ENCODE measurements at regions not wholly inside any gene's neighbourhood (a gene's known extent, or its start where the extent isn't known, plus 50 kb on each side); places are given as distances from the start of the nearest gene placed in this dataset.

- FAIRE-seq (no peak), DNase-seq (ENCODE audit: insufficient read length, low spot score) (no peak)
- no peak for TF ChIP-seq POLR2A (IDR thresholded peaks at IDR 0.05; ENCODE audit: low read depth, low read length)
These were observed 127.6 kb upstream of the C11orf58 start for GRCh38 chr11:16610738-16611388.

DNA sequence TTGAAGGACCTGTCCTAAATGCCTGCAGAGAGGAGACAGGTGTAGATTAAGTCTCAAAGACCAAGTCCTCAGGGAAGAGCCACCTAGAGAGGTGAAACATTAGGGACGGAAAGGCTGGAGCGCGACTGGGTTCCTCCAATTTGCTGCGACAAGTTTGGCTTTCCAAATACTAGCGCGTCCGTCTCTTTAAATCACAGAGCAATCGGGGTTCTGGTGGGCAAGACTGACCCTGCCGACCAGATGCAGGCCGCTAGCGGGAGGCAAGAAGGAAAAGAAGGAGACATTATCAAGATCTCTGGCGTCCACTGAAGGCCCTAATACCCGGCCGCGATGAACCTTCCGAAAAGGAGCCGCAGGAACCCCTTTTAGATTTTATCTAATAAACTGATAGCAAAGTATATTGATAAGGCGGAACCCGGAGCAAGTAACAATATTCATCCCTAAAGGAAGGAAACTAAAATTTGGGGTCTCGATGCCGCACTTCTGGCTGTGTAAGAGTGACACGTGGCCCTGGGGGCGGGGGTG is 128.2 kb upstream of the C11orf58 start:
- FAIRE-seq: no peak

GRCh38 chr11:16609769-16610168 is 128.7 kb upstream of the C11orf58 start:
- no peak for TF ChIP-seq POLR2A (IDR thresholded peaks at IDR 0.05; ENCODE audit: low read depth, low read length)
- no peak for FAIRE-seq
- DNase-seq (ENCODE audit: insufficient read length, low spot score): no peak

More for the DNA sequence above, 128.2 kb upstream of the C11orf58 start:
- TF ChIP-seq POLR2A (IDR thresholded peaks at IDR 0.05; ENCODE audit: low read depth, low read length): no peak
- DNase-seq (ENCODE audit: insufficient read length, low spot score): no peak

DNA sequence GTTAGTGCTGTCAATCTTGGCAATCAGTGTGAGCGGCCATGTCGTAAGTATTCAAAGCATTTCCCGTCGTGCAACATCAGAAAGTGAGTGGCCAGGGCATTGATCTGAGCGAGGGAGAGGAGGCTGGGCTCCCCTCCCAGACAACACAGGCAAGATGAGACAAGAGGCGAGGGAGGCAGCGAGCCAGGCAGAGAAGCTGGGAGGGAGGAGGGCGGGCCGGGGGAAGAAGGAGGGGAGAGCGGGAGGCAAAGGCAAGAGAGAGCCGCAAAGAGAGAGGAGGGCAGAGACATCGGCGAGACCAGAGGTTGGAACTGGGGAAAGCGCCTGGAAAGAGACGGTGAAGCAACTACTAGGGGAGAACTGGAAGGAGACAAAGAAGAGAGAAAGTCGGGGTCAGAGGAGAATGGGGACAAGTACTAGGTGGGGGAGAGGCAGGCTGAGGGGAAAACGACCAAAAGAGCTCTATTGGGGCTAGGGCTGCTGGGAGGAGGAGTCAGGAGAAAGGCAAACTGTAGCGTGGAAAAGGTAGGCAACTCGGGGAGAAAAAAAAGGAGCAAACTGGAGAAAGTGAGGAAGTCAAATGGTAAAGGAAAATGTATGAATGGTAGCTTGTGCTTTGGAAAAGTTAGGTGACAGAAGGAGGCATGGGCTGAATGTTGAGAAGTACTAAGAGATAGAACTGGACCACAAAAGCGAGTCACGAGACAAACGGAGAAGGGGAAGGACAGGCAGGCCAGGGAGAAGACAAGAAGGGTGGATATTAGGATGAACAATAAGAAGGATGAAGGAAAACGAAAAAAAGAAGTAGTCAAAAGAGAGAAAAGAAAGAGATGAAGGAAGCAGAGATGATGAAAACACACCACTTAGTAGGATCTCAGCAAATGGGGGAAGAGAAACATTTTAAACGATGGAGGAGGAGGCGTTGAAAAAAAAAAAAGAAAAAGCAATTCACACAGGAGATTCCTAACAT is 130.5 kb upstream of the C11orf58 start:
- DNase-seq (ENCODE audit: insufficient read length, low spot score): no peak
- no peak for FAIRE-seq

DNA sequence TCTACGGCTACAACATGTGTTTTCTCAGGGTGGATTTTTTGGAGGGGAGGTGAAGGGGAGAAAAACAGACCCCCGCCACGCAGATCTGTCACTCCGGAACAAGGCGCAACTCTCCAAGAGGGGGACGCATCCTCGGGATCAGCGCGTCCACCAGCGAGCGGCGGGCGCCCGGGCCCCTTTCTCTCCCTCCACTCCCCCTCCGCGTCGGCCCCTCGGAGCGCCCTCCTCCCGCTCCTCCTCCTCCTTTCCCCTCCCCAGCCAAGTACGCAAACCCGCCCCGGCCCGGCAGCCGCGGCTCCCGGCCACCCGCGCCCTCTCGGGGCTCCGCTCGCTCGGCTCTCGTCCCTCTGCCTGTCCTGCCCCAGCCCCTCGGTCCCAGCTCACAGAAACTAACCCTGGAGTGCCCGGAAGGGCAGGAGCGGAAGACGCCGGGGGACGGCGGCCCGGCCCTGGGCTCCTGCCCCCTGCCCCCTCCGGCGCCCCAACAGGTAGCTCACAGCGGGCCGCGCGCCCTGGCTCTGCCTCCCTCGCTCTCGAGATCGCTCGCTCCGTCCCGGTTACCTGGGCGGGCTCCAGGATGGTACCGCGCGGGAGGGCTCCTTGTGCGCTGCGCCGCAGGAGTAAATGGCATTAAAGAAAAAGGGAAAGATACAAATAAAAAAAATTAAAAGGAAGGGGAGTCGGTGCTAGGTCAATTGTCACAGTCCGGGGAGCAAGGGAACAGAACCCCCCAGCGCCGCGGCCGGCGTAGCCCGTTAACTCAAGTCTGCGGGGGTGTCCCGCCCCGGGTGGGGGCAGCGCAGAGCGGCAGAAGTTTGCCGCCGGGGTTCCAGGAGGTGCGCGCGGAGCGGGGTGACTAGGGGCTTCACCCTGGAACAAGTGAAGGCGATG is 131.4 kb upstream of the C11orf58 start:
- no peak for DNase-seq (ENCODE audit: insufficient read length, low spot score)
- TF ChIP-seq POLR2A (IDR thresholded peaks at IDR 0.05; ENCODE audit: low read depth, low read length): no peak
- no peak for FAIRE-seq

More for the DNA sequence above, 130.5 kb upstream of the C11orf58 start:
- TF ChIP-seq POLR2A (IDR thresholded peaks at IDR 0.05; ENCODE audit: low read depth, low read length): no peak

DNA sequence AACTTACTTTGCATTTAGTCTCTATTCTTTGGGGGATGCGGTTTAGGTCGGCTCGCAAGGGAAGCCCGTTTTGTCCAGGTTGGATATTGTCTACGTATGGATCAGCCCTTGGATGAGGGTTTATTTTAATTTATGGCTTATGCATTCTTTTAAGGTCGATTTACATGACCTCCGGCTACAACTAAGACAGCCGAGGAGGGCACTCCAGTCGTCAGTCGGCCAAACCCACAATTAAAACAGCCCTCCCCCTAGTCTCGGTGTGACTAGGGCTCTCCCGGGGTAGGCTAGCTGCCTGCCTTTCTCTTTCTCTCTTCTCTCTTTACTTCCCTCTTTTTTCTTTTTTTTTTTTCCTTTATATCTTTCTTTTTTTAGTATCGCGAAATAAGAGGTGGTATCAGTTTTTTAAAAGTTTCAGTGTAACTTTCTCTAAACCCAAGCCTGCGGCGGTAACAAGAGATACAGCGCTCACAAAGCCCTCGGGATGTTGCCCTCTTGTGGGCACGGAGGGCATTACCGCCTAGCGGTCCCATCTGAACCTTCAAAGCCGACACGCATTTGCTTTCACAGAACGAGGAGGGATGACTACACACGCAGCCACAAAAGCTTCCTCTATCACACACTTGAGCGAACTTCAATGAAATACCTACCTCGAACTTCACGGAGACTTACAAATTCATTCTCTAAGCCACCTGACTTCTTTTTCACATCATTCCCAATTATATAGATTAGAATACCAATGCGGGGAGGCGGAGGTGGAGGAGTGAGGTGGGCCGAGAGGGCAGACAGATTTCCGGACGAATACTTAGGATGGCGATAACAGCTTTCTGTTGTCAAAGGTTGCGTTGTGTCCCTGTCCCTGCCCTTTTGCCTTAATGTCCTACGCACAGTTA is 132.3 kb upstream of the C11orf58 start:
- no peak for TF ChIP-seq POLR2A (IDR thresholded peaks at IDR 0.05; ENCODE audit: low read depth, low read length)
- FAIRE-seq (peak; percentile 33), DNase-seq (ENCODE audit: insufficient read length, low spot score) (peak; percentile 83)

GRCh38 chr11:16605389-16605893 is 133.0 kb upstream of the C11orf58 start:
- FAIRE-seq: no peak
- DNase-seq (ENCODE audit: insufficient read length, low spot score): no peak
- no peak for TF ChIP-seq POLR2A (IDR thresholded peaks at IDR 0.05; ENCODE audit: low read depth, low read length)

DNA sequence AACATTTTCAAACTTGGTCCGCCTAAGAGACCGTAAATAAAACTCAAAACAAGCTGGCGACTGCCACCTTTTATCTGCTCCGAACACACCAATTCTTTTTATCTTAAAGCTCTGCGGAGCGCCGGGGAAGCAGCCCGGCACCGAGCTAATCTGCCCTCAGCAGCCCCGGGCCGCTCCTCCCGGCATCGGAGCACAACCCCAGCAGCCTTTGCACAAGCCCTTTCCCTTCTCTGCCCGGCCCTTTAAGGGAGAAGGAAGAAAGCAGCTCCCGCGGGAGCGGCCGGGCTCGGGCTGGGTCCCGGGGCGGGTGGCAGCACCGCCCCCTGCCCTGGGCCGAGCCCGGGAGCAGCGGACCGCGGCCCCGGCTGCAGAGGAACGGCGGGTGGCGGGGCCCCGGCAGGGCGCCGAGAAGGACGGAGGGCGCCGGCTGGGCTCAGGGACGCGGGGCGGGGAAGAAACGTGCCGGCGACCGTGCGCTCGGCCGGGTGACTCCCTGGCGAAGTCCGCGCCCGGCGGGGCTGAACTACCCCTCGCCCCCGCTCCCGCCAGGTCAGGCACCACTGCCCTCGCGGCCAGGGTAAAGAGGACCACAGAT is 133.6 kb upstream of the C11orf58 start:
- no peak for TF ChIP-seq POLR2A (IDR thresholded peaks at IDR 0.05; ENCODE audit: low read depth, low read length)
- FAIRE-seq (no peak), DNase-seq (ENCODE audit: insufficient read length, low spot score) (no peak)

DNA sequence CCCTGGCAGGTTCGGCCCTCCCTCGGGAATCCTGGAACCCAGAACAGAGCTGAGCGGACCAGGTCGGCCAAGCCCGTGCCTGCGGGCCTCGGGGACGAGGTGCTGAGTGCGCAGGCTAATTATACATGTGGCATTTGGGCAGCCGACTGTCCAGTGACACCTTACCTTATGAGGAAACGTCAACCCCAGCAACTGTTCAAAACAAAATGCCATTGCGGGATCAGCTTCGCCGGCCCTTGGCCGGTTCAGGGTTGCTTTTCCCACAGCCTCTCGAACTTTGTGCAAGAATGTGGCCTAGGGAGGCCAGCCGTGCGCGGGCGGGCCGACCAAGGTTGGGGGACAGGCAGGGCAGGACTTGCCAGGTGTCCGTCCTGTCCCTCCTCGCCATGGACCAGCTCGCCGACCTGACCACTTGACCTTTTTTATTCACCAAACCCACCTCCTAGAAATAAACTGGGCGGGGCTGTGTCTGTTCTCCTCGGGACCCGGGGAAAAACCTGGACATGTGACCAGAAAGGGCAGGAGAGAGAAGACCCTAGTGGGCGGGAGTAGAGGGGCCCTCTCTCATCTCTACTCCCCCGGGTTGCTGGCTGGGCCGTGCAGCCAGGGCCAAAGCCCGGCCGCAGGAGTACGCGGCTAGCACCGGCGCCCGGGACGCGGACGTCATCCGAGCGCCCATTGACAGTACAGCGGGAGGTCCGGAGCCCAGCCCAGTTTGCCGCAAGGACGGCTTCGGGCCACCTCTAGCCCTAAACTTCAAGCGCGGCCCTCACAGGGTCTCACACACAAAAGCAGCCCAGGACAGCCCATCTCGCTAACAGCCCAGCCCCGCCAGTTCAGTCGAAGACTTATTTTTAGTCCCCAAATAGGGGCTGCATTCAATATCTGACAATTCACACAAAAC is 134.3 kb upstream of the C11orf58 start:
- no peak for TF ChIP-seq POLR2A (IDR thresholded peaks at IDR 0.05; ENCODE audit: low read depth, low read length)
- FAIRE-seq (no peak), DNase-seq (ENCODE audit: insufficient read length, low spot score) (no peak)

DNA sequence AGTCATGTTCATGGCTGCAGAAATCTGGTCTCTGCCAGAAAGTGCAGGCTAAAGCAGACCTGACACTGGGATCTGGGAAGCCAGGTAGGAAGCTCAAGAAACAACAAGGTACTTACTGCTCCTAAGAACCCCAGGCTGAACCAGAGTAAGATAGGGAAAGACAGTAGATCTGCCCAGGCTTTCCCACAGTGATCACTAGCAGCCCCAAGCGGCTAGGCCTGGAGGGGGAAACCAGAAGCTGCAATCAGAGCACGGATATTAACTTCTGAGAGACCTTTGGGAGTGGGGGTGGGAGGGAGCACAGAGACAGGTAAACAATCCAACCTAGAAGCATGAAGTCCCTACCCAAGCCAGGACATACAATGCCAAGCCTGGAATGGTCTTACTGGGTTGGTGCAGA is 135.2 kb upstream of the C11orf58 start:
- FAIRE-seq: no peak
- TF ChIP-seq POLR2A (IDR thresholded peaks at IDR 0.05; ENCODE audit: low read depth, low read length): no peak
- no peak for DNase-seq (ENCODE audit: insufficient read length, low spot score)

DNA sequence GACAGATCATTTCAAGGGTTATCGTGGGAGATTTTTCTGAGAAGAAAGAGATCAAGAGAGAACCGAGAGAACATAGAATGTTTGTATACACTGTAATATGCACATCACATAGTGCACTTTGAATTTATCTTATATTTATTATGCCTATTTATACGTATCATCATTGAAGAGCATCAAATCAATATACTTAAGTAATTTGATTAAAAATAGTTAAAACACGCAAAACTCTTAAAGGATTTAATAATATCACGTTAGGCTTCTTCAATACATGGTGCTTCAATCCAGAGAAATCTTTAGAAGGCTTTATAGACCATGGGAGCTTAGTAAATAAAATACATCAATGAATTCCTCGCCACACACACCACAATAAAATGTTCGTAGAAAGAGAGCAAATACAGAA is 139.5 kb upstream of the C11orf58 start:
- FAIRE-seq (no peak), DNase-seq (ENCODE audit: insufficient read length, low spot score) (no peak)
- TF ChIP-seq POLR2A (IDR thresholded peaks at IDR 0.05; ENCODE audit: low read depth, low read length): no peak
